ENCODE measurements at regions not wholly inside any gene's neighbourhood (a gene's known extent, or its start where the extent isn't known, plus 50 kb on each side); places are given as distances from the start of the nearest gene placed in this dataset.

DNA sequence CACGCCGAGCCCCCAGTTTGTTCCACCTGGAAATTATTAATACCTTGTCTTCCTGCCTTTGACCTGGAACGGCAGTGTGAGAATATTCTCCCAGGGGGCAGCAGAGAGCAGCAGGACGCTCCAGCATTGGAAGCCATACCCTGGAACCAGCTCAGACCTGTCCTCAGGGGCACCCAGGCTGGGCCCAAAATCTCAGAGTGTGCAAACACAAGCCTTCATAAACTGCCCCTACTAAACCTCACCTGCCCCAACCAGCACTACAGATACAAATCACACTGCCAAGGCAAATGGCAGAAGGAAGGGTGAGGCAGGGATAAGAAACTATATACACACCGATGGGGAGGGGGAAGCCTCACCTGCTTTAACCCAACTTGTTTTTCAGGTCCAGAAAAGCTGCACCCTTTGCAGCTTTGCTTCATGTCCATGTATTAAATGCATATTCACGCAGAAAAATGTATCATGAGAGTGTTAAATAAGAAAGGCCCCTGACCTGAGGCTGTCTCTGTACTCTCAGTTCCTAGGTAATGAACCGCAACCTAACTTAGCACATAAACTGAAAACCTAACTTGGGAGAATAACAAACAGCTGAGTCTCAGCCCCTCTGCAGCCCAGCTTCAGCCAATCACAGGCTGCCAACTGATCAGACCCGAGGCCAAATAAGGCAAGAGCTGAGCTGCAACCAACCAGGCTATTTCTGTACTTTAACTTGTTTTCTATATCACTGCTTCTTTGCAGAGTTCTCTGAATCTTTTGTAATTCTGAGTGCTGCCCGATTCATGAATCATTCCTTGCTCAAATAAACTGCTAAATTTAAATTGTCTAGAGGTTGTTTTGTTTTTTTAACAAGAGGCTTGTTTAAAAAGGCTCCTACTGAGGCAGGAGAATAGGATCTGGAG is 130.1 kb downstream of the SPTSSA start (continued):
- TF ChIP-seq, protein P1, sequence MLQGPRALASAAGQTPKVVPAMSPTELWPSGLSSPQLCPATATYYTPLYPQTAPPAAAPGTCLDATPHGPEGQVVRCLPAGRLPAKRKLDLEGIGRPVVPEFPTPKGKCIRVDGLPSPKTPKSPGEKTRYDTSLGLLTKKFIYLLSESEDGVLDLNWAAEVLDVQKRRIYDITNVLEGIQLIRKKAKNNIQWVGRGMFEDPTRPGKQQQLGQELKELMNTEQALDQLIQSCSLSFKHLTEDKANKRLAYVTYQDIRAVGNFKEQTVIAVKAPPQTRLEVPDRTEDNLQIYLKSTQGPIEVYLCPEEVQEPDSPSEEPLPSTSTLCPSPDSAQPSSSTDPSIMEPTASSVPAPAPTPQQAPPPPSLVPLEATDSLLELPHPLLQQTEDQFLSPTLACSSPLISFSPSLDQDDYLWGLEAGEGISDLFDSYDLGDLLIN (CRISPR knock-in tag; IDR thresholded peaks at IDR 0.05; ENCODE audit: borderline replicate concordance), result peak; percentile 72
- no peak for TF ChIP-seq FOXP1 (IDR thresholded peaks at IDR 0.05)
- TF ChIP-seq FOXP1 (CRISPR knock-in tag; IDR thresholded peaks at IDR 0.05), result peak; percentile 3
- TF ChIP-seq HES4 (CRISPR knock-in tag; IDR thresholded peaks at IDR 0.05; ENCODE audit: borderline replicate concordance), result 0 out of 2 replicates have a peak, but pooled peaks have one; percentile 70
- TF ChIP-seq MEIS2 (CRISPR knock-in tag; IDR thresholded peaks at IDR 0.05), result peak; percentile 39
- TF ChIP-seq ZBTB14 (CRISPR knock-in tag; IDR thresholded peaks at IDR 0.05), result 0 out of 2 replicates have a peak, but pooled peaks have one; percentile 1
- TF ChIP-seq BORCS8-MEF2B (CRISPR knock-in tag; IDR thresholded peaks at IDR 0.05), result peak; percentile 89
- peak; percentile 82 for TF ChIP-seq TARDBP (CRISPR knock-in tag; IDR thresholded peaks at IDR 0.05)
- TF ChIP-seq RFXAP (CRISPR knock-in tag; IDR thresholded peaks at IDR 0.05; ENCODE audit: borderline replicate concordance), result peak; percentile 25; the same call in 1 of the 2 replicates
- TF ChIP-seq NFE2L1 (CRISPR knock-in tag; IDR thresholded peaks at IDR 0.05; ENCODE audit: borderline replicate concordance), result peak; percentile 74; the same call in 1 of the 2 replicates
- no peak for TF ChIP-seq KDM6A (CRISPR knock-in tag; IDR thresholded peaks at IDR 0.05; ENCODE audit: low read depth)
- TF ChIP-seq MAF1 (CRISPR knock-in tag; IDR thresholded peaks at IDR 0.05; ENCODE audit: borderline replicate concordance), result no peak
- 0 out of 2 replicates have a peak, but pooled peaks have one; percentile 61 for TF ChIP-seq ZNF446 (CRISPR knock-in tag; IDR thresholded peaks at IDR 0.05)
- TF ChIP-seq PLSCR1 (CRISPR knock-in tag; IDR thresholded peaks at IDR 0.05; ENCODE audit: borderline replicate concordance), result no peak
- peak; percentile 96 for TF ChIP-seq ZNF350 (CRISPR knock-in tag; IDR thresholded peaks at IDR 0.05; ENCODE audit: borderline replicate concordance, low read depth)
- 0 out of 4 replicates have a peak, but pooled peaks of 1 of the 2 experiments have one; percentile 16 for TF ChIP-seq REST (IDR thresholded peaks at IDR 0.05; ENCODE audit: borderline replicate concordance in 1 of 2, low read depth in 1 of 2, low read length in 2 of 2)
- TF ChIP-seq ZNF766 (CRISPR knock-in tag; IDR thresholded peaks at IDR 0.05; ENCODE audit: borderline replicate concordance), result no peak; the same call in 1 of the 2 replicates
- TF ChIP-seq CENPT (CRISPR knock-in tag; IDR thresholded peaks at IDR 0.05; ENCODE audit: low read depth), result no peak
- TF ChIP-seq CREB3 (CRISPR knock-in tag; IDR thresholded peaks at IDR 0.05), result no peak
- TF ChIP-seq CBFB (CRISPR knock-in tag; IDR thresholded peaks at IDR 0.05), result peak; percentile 67
- no peak for TF ChIP-seq PTBP1 (IDR thresholded peaks at IDR 0.05; ENCODE audit: low read depth, low read length, poor library complexity, severe bottlenecking)

Data from HepG2 (cell line).